Adrenal gland (tissue), 9 donors: ENCODE measurements at regions not wholly inside any gene's neighbourhood (a gene's known extent, or its start where the extent isn't known, plus 50 kb on each side); places are given as distances from the start of the nearest gene placed in this dataset.

Experiments used
- DNase-seq, 7 donors: peaks; one replicate each; pipeline ENCODE4 v3.0.0-alpha.2; 2019 to 2020
- H3K27ac ChIP-seq, 5 donors: fragments of 200-600 bp; sonication (generic) in 4 of 5; 1 replicate in 3 of 5; 2 replicates in 2 of 5; pipeline versions ENCODE4 v1.5.1 to v1.8.0; 2016 to 2020; ENCODE audit warnings: mild to moderate bottlenecking in 1 of 5
- H3K27me3 ChIP-seq: fragments of 200-600 bp; 2 replicates; pipeline ENCODE4 v1.8.0; 2021
- H3K36me3 ChIP-seq, 2 donors: fragments of 200-600 bp; replicated peaks in 1 of 2; 1 replicate in 1 of 2; 2 replicates in 1 of 2; pipeline versions ENCODE4 v1.5.1 to v1.8.0; 2018 to 2022
- H3K4me1 ChIP-seq, 2 donors: fragments of 200-600 bp; replicated peaks in 1 of 2; 1 replicate in 1 of 2; 2 replicates in 1 of 2; pipeline versions ENCODE4 v1.5.1 to v1.8.0; 2018 to 2021
- H3K4me3 ChIP-seq, 4 donors: fragments of 200-600 bp; sonication (generic) in 3 of 4; one replicate each; pipeline ENCODE4 v1.5.1; 2016 to 2018
- H3K9me3 ChIP-seq, 3 donors: fragments of 200-600 bp; sonication (generic) in 1 of 3; replicated peaks in 1 of 3; 1 replicate in 2 of 3; 2 replicates in 1 of 3; pipeline versions ENCODE4 v1.5.1 to v1.8.0; 2016 to 2021
- CTCF ChIP-seq, 6 experiments: fragments of 450-650 bp in 4 of 6; fragments of 200-600 bp in 2 of 6; sonication (generic) in 1 of 6; IDR thresholded peaks; 1 replicate in 5 of 6; 2 replicates in 1 of 6; pipeline versions ENCODE4 v1.5.1 to v1.8.0; 2016 to 2021; ENCODE audit warnings: antibody characterized with exemption in 6 of 6, mild to moderate bottlenecking in 2 of 6, moderate library complexity in 1 of 6
- POLR2A ChIP-seq, 2 donors: fragments of 450-650 bp; IDR thresholded peaks; one replicate each; pipeline ENCODE4 v1.6.1; 2017; ENCODE audit warnings: antibody characterized with exemption in 2 of 2, mild to moderate bottlenecking in 2 of 2, moderate library complexity in 1 of 2
- WGBS, 4 donors: extraction: QIAGEN DNeasy Blood & Tissue Kit in 2 of 4; methylation state at CpG; one replicate each; pipeline versions ENCODE4 v1.1.5 to v1.1.7; 2013 to 2017; 5-methylcytosine and 5-hydroxymethylcytosine counted together
- intact Hi-C, 2 donors: fragments of 100-400 bp; cut with DNase I; formaldehyde crosslinking; loops; one replicate each; pipeline versions ENCODE4 v1.14.1 to v1.15.0; 2022 to 2023
- donor health status: healthy with polysubstance abuse.
- donor health status: Bipolar disorder and iron deficiency.
- donor health status: DM: yes; HTN: yes; CAD: no.
- donor health status: DM: no; HTN: no; CAD: no.
- donor health status: DM: no; HTN: no; CAD: no.

GRCh38 chr2:191611614-191612013 lies 66.3 kb upstream of the NABP1 start:
- H3K9me3 ChIP-seq, result no peaks in the 10 kb centered on the region
- no peak overlapping the region for H3K4me3 ChIP-seq
- no peaks in the 10 kb centered on the region for H3K36me3 ChIP-seq
- no peak overlapping the region for H3K27ac ChIP-seq
- peak in 3 of 7 donors; percentile 19 to 33 (median 23) for DNase-seq
- no peaks in the 10 kb centered on the region for H3K27me3 ChIP-seq
- no peaks in the 10 kb centered on the region for H3K4me1 ChIP-seq
- TF ChIP-seq POLR2A (IDR thresholded peaks at IDR 0.05), result no peak
- no peak for TF ChIP-seq CTCF (IDR thresholded peaks at IDR 0.05)
- WGBS, 4 donors, result 69 to 83% (median 76%) methylated on average over 3 of the region's 3 CpGs
- intact Hi-C loops, result no loop called here

GRCh38 chr2:191612496-191612895 lies 65.4 kb upstream of the NABP1 start:
- intact Hi-C loops, result no loop called here
- Histone ChIP-seq H3K4me3 (no peak overlapping the region), H3K27ac (no peak overlapping the region), H3K4me1 (no peaks in the 10 kb centered on the region), H3K27me3 (no peaks in the 10 kb centered on the region), H3K9me3 (no peaks in the 10 kb centered on the region), H3K36me3 (no peaks in the 10 kb centered on the region)
- 77 to 90% (median 87%) methylated on average over 1 of the region's 1 CpG for WGBS, 4 donors
- no peak for DNase-seq
- TF ChIP-seq POLR2A (IDR thresholded peaks at IDR 0.05), result no peak
- no peak for TF ChIP-seq CTCF (IDR thresholded peaks at IDR 0.05)

- no peak for DNase-seq
- H3K27me3 ChIP-seq, result no peaks in the 10 kb centered on the region
- intact Hi-C loops, result no loop called here
- no peak for TF ChIP-seq CTCF (IDR thresholded peaks at IDR 0.05)
- no peak for TF ChIP-seq POLR2A (IDR thresholded peaks at IDR 0.05)
- no peak overlapping the region for H3K4me3 ChIP-seq
- no peak overlapping the region for H3K27ac ChIP-seq
- H3K9me3 ChIP-seq, result no peaks in the 10 kb centered on the region
- H3K4me1 ChIP-seq, result peaks cover 0 to 5% of the 10 kb centered on the region in 2 donors
- 68 to 86% (median 77%) methylated on average over 3 of the region's 3 CpGs for WGBS, 4 donors
- no peaks in the 10 kb centered on the region for H3K36me3 ChIP-seq
These were observed 63.2 kb upstream of the NABP1 start for GRCh38 chr2:191614759-191615158.

GRCh38 chr2:191615596-191615995 lies 62.3 kb upstream of the NABP1 start:
- Histone ChIP-seq H3K36me3 (no peaks in the 10 kb centered on the region), H3K9me3 (no peaks in the 10 kb centered on the region), H3K4me3 (no peak overlapping the region), H3K27ac (no peak overlapping the region), H3K27me3 (no peaks in the 10 kb centered on the region), H3K4me1 (peaks cover 0 to 5% of the 10 kb centered on the region in 2 donors)
- DNase-seq, result no peak
- 58 to 89% (median 69%) methylated on average over 3 of the region's 3 CpGs for WGBS, 4 donors
- TF ChIP-seq CTCF (IDR thresholded peaks at IDR 0.05) (no peak), POLR2A (IDR thresholded peaks at IDR 0.05) (no peak)
- intact Hi-C loops, result no loop called here
